GM18498 (cell line): ENCODE measurements at regions not wholly inside any gene's neighbourhood (a gene's known extent, or its start where the extent isn't known, plus 50 kb on each side); places are given as distances from the start of the nearest gene placed in this dataset.

Experiments
- ATAC-seq: cut with Tn5 transposase; IDR thresholded peaks from one replicate; pipeline ENCODE4 v1.9.1; 2021; ENCODE audit warnings: mild to moderate bottlenecking, moderate library complexity; ENCODE audit not compliant: unreplicated experiment

- ATAC-seq: no peak
These were observed 65.7 kb downstream of the UNC5CL start for GRCh38 chr6:40973304-40973703.

GRCh38 chr6:40972814-40973213 is 66.2 kb downstream of the UNC5CL start:
- no peak for ATAC-seq

- ATAC-seq: no peak
These were observed 66.8 kb downstream of the UNC5CL start for GRCh38 chr6:40972190-40972589.

- no peak for ATAC-seq
These were observed 70.3 kb downstream of the UNC5CL start for GRCh38 chr6:40968620-40969164.

GRCh38 chr6:40966860-40967259 is 72.2 kb downstream of the UNC5CL start:
- ATAC-seq: no peak

GRCh38 chr6:40965046-40965445 is 74.0 kb downstream of the UNC5CL start:
- no peak for ATAC-seq

GRCh38 chr6:40963019-40963418 is 76.0 kb downstream of the UNC5CL start:
- ATAC-seq: no peak

GRCh38 chr6:40962241-40962640 is 76.8 kb downstream of the UNC5CL start:
- no peak for ATAC-seq

GRCh38 chr6:40961831-40962230 is 77.2 kb downstream of the UNC5CL start:
- no peak for ATAC-seq

- ATAC-seq: no peak
These were observed 78.1 kb downstream of the UNC5CL start for GRCh38 chr6:40960742-40961430.

- no peak for ATAC-seq
These were observed 79.2 kb downstream of the UNC5CL start for GRCh38 chr6:40959781-40960327.

GRCh38 chr6:40958738-40959137 is 80.3 kb downstream of the UNC5CL start:
- no peak for ATAC-seq

GRCh38 chr6:40957616-40958492 is 81.2 kb downstream of the UNC5CL start:
- ATAC-seq: no peak

GRCh38 chr6:40956936-40957335 is 82.1 kb downstream of the UNC5CL start:
- no peak for ATAC-seq

- ATAC-seq: no peak
These were observed 83.9 kb downstream of the UNC5CL start for GRCh38 chr6:40955178-40955545.

- no peak for ATAC-seq
These were observed 84.4 kb downstream of the UNC5CL start for GRCh38 chr6:40954446-40955177.

GRCh38 chr6:40953486-40953885 is 85.5 kb downstream of the UNC5CL start:
- ATAC-seq: no peak

GRCh38 chr6:40950986-40951698 is 87.9 kb downstream of the UNC5CL start:
- no peak for ATAC-seq

GRCh38 chr6:40948570-40948969 is 90.5 kb downstream of the UNC5CL start:
- ATAC-seq: no peak

- ATAC-seq: no peak
These were observed 91.0 kb downstream of the UNC5CL start for GRCh38 chr6:40947876-40948526.
